Bronchial epithelial cell (primary cell): ENCODE measurements at regions not wholly inside any gene's neighbourhood (a gene's known extent, or its start where the extent isn't known, plus 50 kb on each side); places are given as distances from the start of the nearest gene placed in this dataset.
"Not testable (repeated sequence)": the region's sequence is repeated elsewhere in the genome, so short reads cannot be mapped to it uniquely, and the experiment has no call there.

Experiments used
- DNase-seq: peaks from one replicate; pipeline ENCODE4 v3.0.0-alpha.2; 2010; ENCODE audit warnings: low read depth
- FAIRE-seq: peaks from 2 replicates; lab custom pipeline; 2011; peaks lifted over from hg19 to GRCh38; lab: Jason Lieb, UNC
- H3K27me3 ChIP-seq: 2 replicates; pipeline ENCODE4 v1.5.1; 2011; ENCODE audit warnings: low read length; ENCODE audit not compliant: control insufficient read depth, insufficient read depth
- H3K36me3 ChIP-seq: 2 replicates; pipeline ENCODE4 v1.5.1; 2011; ENCODE audit warnings: low read length; ENCODE audit not compliant: control insufficient read depth, insufficient read depth
- H3K4me3 ChIP-seq: 2 replicates; pipeline ENCODE4 v1.5.1; 2011; ENCODE audit warnings: mild to moderate bottlenecking, low read depth, low read length, control low read depth
- TF ChIP-seq, protein P1 (sequence below): IDR thresholded peaks from 2 replicates; pipeline ENCODE4 v1.5.1; 2011; ENCODE audit warnings: mild to moderate bottlenecking, moderate library complexity, low read length, control low read depth, inconsistent platforms; ENCODE audit not compliant: insufficient read depth, severe bottlenecking

DNA sequence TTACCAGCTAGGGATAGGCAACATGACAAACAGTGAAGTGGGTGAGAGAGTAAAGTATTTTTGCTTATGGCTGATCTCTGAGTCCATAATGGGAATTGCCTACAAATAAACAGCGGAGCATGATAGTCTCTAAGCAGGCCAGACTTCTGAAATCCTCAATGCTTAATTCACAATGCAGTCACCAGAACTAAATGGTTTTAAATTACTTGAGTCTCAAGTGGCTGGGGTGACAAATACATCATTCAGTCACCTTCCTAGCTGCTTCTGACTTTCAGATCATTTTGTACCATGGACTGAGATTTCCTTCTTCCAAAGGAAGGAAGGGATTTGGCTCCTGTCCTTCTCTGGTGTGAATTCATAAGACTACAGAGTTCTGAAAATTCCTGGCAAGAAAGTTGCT is 82.8 kb upstream of the RMP24 start:
- no peak for DNase-seq
- Histone ChIP-seq H3K4me3 (no peak overlapping the region), H3K27me3 (peaks cover 7% of the 10 kb centered on the region), H3K36me3 (no peaks in the 10 kb centered on the region)
- TF ChIP-seq, protein P1, sequence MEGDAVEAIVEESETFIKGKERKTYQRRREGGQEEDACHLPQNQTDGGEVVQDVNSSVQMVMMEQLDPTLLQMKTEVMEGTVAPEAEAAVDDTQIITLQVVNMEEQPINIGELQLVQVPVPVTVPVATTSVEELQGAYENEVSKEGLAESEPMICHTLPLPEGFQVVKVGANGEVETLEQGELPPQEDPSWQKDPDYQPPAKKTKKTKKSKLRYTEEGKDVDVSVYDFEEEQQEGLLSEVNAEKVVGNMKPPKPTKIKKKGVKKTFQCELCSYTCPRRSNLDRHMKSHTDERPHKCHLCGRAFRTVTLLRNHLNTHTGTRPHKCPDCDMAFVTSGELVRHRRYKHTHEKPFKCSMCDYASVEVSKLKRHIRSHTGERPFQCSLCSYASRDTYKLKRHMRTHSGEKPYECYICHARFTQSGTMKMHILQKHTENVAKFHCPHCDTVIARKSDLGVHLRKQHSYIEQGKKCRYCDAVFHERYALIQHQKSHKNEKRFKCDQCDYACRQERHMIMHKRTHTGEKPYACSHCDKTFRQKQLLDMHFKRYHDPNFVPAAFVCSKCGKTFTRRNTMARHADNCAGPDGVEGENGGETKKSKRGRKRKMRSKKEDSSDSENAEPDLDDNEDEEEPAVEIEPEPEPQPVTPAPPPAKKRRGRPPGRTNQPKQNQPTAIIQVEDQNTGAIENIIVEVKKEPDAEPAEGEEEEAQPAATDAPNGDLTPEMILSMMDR, result no peak
- FAIRE-seq, result no peak

DNA sequence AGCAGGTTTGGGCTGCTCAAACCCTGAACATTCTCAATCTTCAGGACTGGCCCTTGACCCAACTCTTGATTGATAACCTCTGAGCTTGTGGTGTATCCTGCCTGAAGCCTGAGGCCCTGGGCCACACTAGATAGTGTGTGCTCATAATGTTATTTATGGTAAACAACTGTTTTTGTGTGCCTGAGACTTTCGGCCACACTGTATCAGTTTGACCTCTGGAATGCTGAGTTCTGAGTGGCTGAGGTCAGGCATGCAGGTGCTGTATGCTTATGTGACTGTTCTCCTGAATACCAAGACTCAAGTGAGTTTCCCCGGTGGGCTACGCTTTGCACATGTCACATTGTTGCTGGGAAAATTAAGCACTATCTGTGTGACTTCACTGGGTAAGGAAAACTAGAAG is 82.2 kb upstream of the RMP24 start:
- TF ChIP-seq, protein P1, result no peak
- FAIRE-seq (no peak), DNase-seq (no peak)
- Histone ChIP-seq H3K4me3 (no peak overlapping the region), H3K27me3 (peaks cover 7% of the 10 kb centered on the region), H3K36me3 (no peaks in the 10 kb centered on the region)

DNA sequence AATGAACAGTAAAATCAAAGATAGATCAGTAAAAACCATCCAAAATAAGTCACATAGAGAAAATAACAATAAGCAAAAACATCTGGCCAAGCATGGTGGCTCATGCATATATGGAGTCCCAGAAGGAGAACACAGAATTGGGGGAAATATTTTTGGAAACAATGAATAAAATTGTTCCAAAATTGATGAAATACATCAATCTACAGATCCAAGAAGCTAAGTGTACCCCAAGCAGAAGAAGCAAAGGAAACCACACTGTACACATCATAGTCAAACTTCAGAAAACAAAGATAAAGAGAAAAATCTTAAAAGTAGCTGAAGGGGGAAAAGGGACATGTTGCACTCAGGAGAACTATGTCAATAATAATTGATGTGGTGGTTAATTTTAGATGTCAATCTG is 80.4 kb upstream of the RMP24 start:
- FAIRE-seq (no peak), DNase-seq (no peak)
- H3K4me3 ChIP-seq, result no peak overlapping the region
- TF ChIP-seq, protein P1, result no peak
- peaks cover 7% of the 10 kb centered on the region for H3K27me3 ChIP-seq
- H3K36me3 ChIP-seq, result no peaks in the 10 kb centered on the region

DNA sequence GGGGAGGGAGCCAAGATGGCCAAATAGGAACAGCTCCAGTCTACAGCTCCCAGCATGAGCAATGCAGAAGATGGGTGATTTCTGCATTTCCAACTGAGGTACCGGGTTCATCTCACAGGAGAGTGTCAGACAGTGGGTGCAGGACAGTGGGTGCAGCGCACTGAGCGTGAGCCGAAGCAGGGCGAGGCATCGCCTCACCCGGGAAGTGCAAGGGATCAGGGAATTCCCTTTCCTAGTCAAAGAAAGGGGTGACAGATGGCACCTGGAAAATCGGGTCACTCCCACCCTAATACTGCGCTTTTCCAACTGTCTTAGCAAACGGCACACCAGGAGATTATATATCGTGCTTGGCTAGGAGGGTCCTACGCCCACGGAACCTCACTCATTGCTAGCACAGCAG is 75.0 kb upstream of the RMP24 start:
- not testable (repeated sequence) for H3K27me3 ChIP-seq, FAIRE-seq, H3K4me3 ChIP-seq, H3K36me3 ChIP-seq, DNase-seq

DNA sequence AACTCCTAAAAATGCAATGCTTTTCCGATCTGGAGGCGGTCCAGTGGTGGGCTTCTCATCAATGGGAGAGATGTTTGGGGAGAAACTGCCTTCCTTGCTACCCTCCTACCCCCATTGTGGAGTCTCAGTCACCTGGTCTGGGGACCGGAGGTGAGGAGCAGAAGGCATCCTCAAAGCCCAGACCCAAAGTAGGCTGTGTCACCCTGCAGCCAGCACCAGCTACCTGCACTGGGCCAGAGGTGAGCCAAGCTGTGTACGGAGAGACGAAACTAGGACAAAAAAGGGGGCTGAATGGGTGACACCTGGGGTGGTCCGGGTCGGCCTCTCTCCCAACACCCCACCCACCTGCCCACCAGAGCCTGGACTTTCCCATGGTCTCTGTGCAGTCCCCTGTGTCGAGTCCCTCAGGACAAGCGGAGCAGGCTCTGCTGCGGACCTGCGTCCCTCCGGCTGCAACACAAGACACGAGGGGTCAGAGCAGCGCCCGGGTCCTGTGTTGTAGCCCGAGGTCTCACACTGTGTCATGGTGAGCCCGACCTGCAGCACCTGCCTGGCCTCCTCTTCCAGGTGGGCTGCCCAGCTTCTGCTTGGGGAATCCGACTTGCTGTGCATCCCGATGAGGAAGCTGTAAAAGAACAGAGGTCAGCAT is 68.0 kb upstream of the RMP24 start:
- DNase-seq (no peak), FAIRE-seq (no peak)
- Histone ChIP-seq H3K4me3 (no peak overlapping the region), H3K36me3 (no peaks in the 10 kb centered on the region), H3K27me3 (no peaks in the 10 kb centered on the region)
- TF ChIP-seq, protein P1, result no peak

DNA sequence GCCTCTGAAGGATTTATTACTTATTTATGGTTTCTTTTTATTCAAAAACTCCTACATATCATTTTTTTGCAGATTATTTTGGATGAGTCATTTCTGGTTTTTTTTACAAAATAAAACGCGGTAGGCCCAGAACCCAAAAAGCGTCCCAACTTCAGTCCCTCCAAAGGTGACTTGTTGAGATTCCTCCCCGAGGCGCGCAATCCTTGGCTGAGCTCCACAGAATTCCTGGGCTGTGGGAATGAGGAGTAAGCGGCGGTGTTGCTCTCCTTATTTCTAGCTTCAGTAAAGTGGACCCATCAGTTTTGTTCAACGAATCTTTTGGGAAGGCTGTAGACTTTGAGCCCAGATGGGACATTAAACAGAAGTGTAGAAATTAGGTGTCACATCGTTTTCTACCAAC is 67.0 kb upstream of the RMP24 start:
- no peak for DNase-seq
- TF ChIP-seq, protein P1, result no peak
- no peaks in the 10 kb centered on the region for H3K36me3 ChIP-seq
- H3K4me3 ChIP-seq, result no peak overlapping the region
- no peaks in the 10 kb centered on the region for H3K27me3 ChIP-seq
- FAIRE-seq, result no peak

DNA sequence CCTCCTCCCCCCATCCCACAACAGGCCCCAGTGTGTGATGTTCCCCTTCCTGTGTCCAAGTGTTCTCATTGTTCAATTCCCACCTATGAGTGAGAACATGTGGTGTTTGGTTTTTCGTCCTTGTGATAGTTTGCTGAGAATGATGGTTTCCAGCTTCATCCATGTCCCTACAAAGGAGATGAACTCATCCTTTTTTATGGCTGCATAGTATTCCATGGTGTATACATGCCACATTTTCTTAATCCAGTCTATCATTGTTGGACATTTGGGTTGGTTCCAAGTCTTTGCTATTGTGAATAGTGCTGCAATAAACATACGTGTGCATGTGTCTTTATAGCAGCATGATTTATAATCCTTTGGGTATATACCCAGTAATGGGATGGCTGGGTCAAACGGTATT is 66.2 kb upstream of the RMP24 start:
- DNase-seq, H3K36me3 ChIP-seq, H3K27me3 ChIP-seq, FAIRE-seq, H3K4me3 ChIP-seq: not testable (repeated sequence)
